ENCODE measurements at regions not wholly inside any gene's neighbourhood (a gene's known extent, or its start where the extent isn't known, plus 50 kb on each side); places are given as distances from the start of the nearest gene placed in this dataset.
A peak's percentile ranks its signal among the peaks of the same experiment; 100 is the strongest.

DNA sequence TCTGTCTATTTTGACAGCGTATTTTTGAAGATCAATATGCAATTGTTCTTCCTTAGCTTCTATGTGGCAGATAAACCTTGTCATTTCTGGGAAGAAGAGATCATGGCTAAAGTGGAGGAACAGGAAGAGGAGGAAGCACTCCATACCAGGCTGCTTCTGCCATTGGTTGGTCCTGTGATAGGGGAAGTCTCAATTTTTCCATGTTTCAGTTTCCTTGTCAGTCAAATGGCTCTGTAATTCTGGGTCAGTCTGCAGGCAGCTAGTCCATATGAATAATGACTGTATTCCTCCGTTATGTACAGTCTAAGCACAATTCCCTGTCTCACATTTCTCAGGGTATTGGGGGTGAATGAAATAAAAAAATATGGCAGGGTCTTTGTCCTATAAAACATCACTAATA, 277.6 kb upstream of the CXCR4 start:
- DNase-seq, result no peak

- DNase-seq, result no peak
Measured at GRCh38 chr2:136394136-136395060, 276.4 kb upstream of the CXCR4 start.

DNA sequence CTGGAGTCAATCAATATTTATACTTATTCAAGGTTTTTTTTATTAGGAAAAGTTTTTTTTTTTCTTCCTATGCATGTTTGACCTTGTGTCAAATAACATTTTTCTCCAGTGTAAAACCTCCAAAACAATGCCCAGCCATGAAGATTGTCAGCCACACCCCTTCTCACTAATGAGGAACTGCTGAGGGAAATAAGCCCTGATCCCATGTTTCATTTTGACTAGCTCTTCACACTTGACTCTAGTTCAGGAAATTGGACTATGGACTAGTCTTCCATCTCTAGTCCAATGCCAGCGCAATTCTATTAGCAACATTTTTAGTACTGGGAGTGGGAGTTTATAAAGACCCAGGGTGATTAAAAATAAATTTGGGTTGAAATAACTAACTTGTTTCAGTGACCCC, 275.6 kb upstream of the CXCR4 start:
- DNase-seq, result no peak

- no peak for DNase-seq
Measured at GRCh38 chr2:136392897-136393505, 275.1 kb upstream of the CXCR4 start.

- DNase-seq, result no peak
Measured at GRCh38 chr2:136389809-136390208, 271.9 kb upstream of the CXCR4 start.

DNA sequence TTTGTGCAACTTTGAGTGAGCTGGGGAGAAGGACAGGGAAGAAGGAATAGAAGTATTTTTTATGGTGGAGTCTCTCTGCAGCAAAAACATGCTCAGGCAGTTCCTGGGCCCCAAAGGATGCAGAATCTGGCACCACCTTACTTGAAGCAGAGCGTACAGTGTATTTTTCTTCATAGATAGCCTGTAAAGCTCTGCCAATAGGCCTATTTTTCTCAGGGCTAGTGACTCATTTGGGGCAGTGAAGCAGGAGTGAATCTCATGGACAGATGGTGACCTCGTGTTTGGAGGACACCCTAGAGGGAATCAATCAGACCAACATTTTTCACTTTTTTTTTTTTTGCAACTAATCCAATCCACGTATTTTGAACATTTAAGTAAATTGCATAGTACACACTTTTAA, 268.1 kb upstream of the CXCR4 start:
- DNase-seq, result no peak

DNA sequence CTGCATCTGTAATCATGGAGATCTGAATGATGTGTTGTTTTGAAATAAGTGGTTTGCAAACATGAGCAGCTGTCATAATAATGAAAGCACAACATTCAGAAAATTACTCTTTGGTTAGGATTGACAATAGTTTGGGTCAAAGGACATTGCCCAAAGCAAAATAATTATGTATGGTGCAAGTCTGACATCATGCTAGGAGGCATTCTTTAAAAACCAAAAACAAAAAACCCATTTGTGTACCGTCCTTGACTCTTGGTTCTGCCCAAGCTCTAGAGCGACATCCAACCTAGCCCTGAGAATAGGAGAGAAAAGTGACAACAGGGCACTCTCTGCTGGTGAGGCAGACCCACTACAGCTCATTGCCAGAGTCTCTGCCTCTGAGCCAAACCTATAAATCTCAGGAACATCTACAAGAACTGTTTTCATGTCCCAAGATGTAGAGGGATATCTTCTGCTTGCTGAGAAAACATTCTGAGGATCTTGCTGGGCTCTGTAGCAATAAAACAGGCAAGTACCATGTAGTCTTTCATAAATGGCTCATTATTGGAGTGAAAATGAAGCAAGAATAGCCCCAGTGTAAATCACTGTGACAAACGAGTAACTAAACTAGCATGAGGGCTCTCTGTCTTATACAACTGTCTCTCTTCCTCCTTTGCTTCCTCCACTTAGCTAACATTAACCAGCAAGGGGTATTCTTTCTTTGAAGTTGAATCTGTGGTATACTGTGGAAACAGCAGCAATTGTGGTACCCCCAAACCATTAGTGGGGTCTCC, 266.8 kb upstream of the CXCR4 start:
- peak in 4 of 5 donors; percentile 31 to 83 (median 40) for DNase-seq

- DNase-seq, result peak in 1 of 5 donors; percentile 40
Measured at GRCh38 chr2:136383167-136383566, 265.2 kb upstream of the CXCR4 start.

GRCh38 chr2:136381722-136382633, 264.0 kb upstream of the CXCR4 start:
- peak in 4 of 5 donors; percentile 21 to 99 (median 36) for DNase-seq

DNA sequence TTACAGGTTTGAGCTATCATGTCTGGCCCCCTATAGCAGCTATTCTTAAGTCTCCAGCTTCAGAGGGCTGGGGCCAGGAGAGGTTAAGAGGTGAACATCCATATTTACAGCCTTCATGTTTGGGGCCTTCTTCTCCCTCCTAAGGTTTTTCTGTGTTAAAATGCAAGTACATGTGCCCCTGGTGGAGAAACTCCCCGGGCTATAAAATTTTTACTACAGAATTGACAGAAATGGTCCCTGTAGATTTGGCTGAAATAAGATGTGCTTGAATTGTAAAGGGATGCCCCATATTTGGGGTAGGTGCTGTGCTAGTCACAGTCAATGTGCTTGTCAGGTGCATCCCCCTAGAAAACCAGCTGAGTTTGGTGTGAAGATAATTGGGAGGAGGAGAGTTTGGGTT, 263.3 kb upstream of the CXCR4 start:
- DNase-seq, result no peak

- peak; percentile 34 to 87 (median 54) for DNase-seq
Measured at GRCh38 chr2:136378712-136379595, 261.0 kb upstream of the CXCR4 start.

DNA sequence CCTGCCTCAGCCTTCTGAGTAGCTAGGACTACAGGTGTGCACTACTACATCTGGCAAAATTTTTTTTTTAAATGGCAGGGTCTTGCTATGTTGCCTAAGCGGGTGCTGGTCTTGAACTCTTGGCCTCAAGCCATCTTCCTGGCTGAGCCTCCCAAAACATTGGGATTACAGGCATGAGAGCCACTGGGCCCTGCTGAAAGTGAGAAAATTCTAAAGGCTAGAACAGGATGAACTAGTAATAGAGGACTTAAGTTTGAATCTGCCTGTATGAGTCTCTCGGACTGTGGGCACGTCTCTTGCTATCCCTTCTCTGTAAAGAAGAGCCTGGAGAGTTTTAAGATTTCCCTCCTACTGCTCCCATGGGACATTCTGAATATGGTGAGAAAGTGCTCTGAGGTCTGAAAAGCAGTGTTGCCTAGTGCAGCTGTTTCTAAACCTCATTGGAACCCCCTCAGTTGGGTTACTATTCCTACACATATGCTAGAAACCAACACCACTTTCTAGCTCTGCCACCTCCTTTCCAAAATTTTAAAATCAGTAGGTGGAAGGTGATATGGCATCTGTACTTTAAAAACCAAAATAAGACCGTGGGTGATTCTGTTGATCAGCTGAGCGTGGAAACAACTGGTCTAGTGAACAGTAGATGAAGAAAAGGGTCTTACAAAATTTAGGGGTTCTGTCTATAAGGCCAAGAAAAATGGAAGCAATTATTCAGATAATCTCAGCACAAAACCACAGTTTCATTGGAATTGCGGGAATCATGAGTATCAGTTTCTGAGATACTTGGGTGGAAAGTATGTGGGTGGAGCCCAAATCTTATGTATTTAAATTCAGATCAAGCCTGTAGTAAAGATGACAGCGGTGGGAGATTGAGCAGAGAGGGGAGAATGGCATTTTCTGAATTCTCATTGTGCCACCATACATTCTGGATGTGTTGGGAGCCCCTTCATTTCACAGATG, 259.8 kb upstream of the CXCR4 start:
- DNase-seq, result no peak

GRCh38 chr2:136376798-136377211, 258.9 kb upstream of the CXCR4 start:
- DNase-seq, result peak in 1 of 5 donors; percentile 47

DNA sequence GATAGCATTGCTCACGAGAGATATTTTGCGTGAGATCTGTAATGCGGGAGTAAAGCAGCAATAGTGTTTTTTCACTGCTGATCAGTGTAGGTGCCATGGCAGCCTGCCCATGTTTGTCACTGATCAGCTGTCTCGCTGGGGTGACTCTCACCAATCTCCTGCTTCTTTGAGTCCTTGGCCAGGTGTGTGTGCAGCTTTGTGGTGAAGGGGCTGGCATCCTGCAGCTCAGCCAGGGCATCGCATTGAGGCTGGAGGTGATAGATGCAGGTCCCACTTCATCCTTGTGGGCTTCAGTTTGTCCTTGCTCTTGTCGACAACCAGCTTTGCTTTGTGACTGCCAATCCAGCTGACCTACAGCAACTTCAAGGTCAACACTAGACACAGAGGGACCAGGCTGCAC, 258.3 kb upstream of the CXCR4 start:
- peak in 1 of 5 donors; percentile 46 for DNase-seq

DNA sequence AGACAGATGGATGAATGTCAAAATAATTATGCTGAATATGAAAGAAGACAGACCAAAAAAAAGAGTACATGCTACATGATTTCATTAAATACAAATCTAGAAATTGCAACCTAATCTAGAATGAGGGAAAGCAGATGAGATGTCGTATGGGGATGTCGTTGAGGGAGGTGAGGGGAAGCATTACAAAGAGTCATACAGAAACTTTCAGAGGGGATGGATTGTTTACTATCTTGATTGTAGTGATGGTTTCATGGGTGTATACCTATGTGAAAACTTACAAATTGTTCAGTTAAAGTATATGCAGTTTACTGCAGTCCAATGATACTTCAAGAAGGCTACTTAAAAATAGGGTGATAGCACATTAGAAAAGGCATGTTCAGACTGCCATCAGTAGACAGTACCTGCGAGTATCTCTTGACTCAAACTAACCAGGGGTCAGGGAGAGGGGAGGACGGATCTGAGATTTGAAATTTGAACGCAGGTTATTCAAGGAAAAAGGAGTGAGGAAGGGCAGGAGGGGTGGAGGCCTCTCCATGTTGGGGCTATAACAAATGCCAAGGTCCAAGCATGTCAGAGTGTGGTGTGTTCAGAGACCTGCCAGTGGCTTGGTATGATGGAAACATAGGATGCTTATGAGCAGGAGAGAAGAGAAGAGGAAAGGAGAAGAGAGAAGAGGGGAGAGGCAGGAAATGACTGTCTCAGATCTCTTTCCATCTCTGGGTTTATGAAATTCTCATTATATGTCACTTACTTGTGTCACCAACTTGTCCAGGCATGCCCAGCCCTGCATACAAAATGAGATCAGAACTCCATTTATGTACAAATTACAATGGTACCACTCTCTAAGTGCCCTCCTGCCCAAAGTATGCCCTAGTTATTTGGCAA, 257.3 kb upstream of the CXCR4 start:
- peak in 1 of 5 donors; percentile 83 for DNase-seq

- DNase-seq, result no peak
Measured at GRCh38 chr2:136373841-136374240, 255.9 kb upstream of the CXCR4 start.

GRCh38 chr2:136373029-136373428, 255.1 kb upstream of the CXCR4 start:
- DNase-seq, result no peak

DNA sequence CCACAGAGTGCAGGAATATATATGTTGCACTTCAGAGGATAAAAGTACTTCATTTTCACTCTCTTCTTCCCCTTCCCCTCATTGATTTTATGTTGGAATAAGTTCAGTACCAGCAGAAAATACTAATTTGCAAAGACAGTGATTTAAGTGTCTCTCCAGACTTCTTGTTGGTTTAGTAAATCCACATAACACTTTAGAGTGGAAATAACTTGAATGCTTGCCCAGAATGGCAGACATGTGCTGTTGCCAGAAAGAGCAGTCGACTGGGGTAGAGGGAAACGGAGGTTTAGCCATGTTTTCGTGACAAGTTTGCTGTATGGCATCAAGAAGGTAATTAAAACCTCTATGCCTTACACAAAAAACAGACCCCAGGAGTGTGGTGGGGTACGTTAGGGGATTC, 246.0 kb upstream of the CXCR4 start:
- DNase-seq, result no peak

DNA sequence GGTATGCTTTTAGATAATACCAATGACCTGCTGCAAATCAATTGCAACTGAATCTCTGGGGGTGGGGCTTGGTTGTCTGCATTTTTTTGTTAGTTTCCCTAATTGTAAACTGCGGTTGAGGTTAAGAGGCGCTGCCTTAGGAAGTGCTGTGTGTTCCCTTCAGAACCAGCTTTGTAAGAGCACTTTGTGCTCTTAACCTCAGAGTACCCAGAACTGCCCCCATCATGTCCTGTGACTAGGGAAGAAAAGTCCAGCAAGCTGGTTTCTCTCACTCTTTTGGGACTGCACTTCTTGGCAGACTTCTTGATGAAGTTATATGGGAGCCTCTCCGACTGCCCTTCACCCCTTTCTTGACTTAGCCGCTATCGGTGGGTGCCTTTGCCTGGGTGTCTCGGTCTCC, 245.5 kb upstream of the CXCR4 start:
- DNase-seq, result no peak
